ENCODE measurements at regions not wholly inside any gene's neighbourhood (a gene's known extent, or its start where the extent isn't known, plus 50 kb on each side); places are given as distances from the start of the nearest gene placed in this dataset.

DNA sequence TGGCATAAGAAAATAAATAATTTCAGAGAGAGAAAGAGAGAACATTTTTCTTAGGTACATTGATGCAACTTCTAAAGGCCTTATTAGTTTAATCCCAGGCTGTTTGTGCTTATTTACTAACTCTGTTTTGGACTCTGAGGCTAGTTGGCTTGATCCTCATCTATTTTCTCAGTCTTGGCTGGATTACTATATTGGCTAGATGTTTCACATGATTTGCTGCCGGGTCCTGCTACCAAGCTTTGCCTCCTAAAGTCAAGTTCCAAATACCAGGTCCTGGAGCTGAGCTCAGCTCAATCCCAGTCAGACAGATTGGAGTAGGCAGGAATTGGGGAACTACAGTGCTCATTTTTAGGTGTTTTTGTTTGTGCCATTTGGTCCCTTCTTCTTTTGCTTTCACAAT, 340.8 kb downstream of the BCAT1 start:
- no peak for TF ChIP-seq CTCF (IDR thresholded peaks at IDR 0.05)
- no peak for TF ChIP-seq EZH2phosphoT487 (IDR thresholded peaks at IDR 0.05)

Data from neural progenitor cell (in vitro differentiated cells).